ENCODE measurements at regions not wholly inside any gene's neighbourhood (a gene's known extent, or its start where the extent isn't known, plus 50 kb on each side); places are given as distances from the start of the nearest gene placed in this dataset.
"Not testable (repeated sequence)": the region's sequence is repeated elsewhere in the genome, so short reads cannot be mapped to it uniquely, and the experiment has no call there.

- Histone ChIP-seq H2BK120ac (ENCODE audit: low read depth, low read length) (no peak overlapping the region), H3K14ac (ENCODE audit: low read length) (no peak overlapping the region), H3K79me1 (ENCODE audit: low read depth, low read length) (no peaks in the 10 kb centered on the region), H2AK5ac (ENCODE audit: low read depth, low read length) (no peak overlapping the region), H4K8ac (ENCODE audit: low read depth, low read length) (no peak overlapping the region), H2BK5ac (ENCODE audit: low read length) (no peak overlapping the region), H2BK12ac (ENCODE audit: low read length) (no peak overlapping the region), H3K4me1 (ENCODE audit: control insufficient read depth in 2 of 2, insufficient read depth in 1 of 2, low read depth in 1 of 2, low read length in 2 of 2) (no peaks in the 10 kb centered on the region), H3K18ac (ENCODE audit: low read length) (no peak overlapping the region), H3K9me3 (replicated peaks in 1 of 2; ENCODE audit: control insufficient read depth in 2 of 2, insufficient read depth in 1 of 2, low read depth in 1 of 2, low read length in 2 of 2) (no peaks in the 10 kb centered on the region), H3K23ac (ENCODE audit: low read depth, low read length, poor library complexity) (no peak overlapping the region), H3K9ac (ENCODE audit: low read depth, low read length, poor library complexity) (no peak overlapping the region), H3K27me3 (ENCODE audit: control insufficient read depth in 3 of 3, insufficient read depth in 3 of 3, low read depth in 1 of 3, low read length in 3 of 3) (no peaks in the 10 kb centered on the region), H3K36me3 (replicated peaks in 1 of 2; ENCODE audit: control insufficient read depth in 2 of 2, insufficient read depth in 2 of 2, low read length in 2 of 2) (no peaks in the 10 kb centered on the region), H2AFZ (ENCODE audit: low read length) (no peak overlapping the region), H2BK15ac (ENCODE audit: low read length) (no peak overlapping the region), H3K4me2 (ENCODE audit: insufficient read depth, low read length, poor library complexity, severe bottlenecking) (no peak overlapping the region), H4K91ac (ENCODE audit: low read depth, low read length, poor library complexity) (no peak overlapping the region), H3K4me3 (ENCODE audit: low read length in 2 of 2) (no peak overlapping the region), H3K27ac (replicated peaks; ENCODE audit: low read length) (no peak overlapping the region), H3K4ac (ENCODE audit: low read length) (no peak overlapping the region)
- DNase-seq (ENCODE audit: low spot score): no peak
- WGBS, 2 donors (ENCODE audit: extremely low coverage in 2 of 2, insufficient read length in 2 of 2, insufficient replicate concordance in 1 of 2): no CpG with 5 or more reads among the region's 3 CpGs
These were observed 708.9 kb downstream of the NTRK3 start for GRCh38 chr15:87547470-87548181.

- Histone ChIP-seq H2BK5ac (ENCODE audit: low read length) (no peak overlapping the region), H2AK5ac (ENCODE audit: low read depth, low read length) (no peak overlapping the region), H3K9ac (ENCODE audit: low read depth, low read length, poor library complexity) (no peak overlapping the region), H2BK15ac (ENCODE audit: low read length) (no peak overlapping the region), H3K79me1 (ENCODE audit: low read depth, low read length) (no peaks in the 10 kb centered on the region), H3K27me3 (ENCODE audit: control insufficient read depth in 3 of 3, insufficient read depth in 3 of 3, low read depth in 1 of 3, low read length in 3 of 3) (no peaks in the 10 kb centered on the region), H3K36me3 (replicated peaks in 1 of 2; ENCODE audit: control insufficient read depth in 2 of 2, insufficient read depth in 2 of 2, low read length in 2 of 2) (no peaks in the 10 kb centered on the region), H2BK12ac (ENCODE audit: low read length) (no peak overlapping the region), H4K91ac (ENCODE audit: low read depth, low read length, poor library complexity) (no peak overlapping the region), H3K14ac (ENCODE audit: low read length) (no peak overlapping the region), H3K4me1 (ENCODE audit: control insufficient read depth in 2 of 2, insufficient read depth in 1 of 2, low read depth in 1 of 2, low read length in 2 of 2) (no peaks in the 10 kb centered on the region), H3K4me2 (ENCODE audit: insufficient read depth, low read length, poor library complexity, severe bottlenecking) (no peak overlapping the region), H3K18ac (ENCODE audit: low read length) (no peak overlapping the region), H3K4ac (ENCODE audit: low read length) (no peak overlapping the region), H4K8ac (ENCODE audit: low read depth, low read length) (no peak overlapping the region), H2AFZ (ENCODE audit: low read length) (no peak overlapping the region), H3K23ac (ENCODE audit: low read depth, low read length, poor library complexity) (no peak overlapping the region), H3K4me3 (ENCODE audit: low read length in 2 of 2) (no peak overlapping the region), H3K9me3 (replicated peaks in 1 of 2; ENCODE audit: control insufficient read depth in 2 of 2, insufficient read depth in 1 of 2, low read depth in 1 of 2, low read length in 2 of 2) (no peaks in the 10 kb centered on the region), H3K27ac (replicated peaks; ENCODE audit: low read length) (no peak overlapping the region), H2BK120ac (ENCODE audit: low read depth, low read length) (no peak overlapping the region)
- no CpG with 5 or more reads among the region's 3 CpGs for WGBS, 2 donors (ENCODE audit: extremely low coverage in 2 of 2, insufficient read length in 2 of 2, insufficient replicate concordance in 1 of 2)
- no peak for DNase-seq (ENCODE audit: low spot score)
These were observed 718.2 kb downstream of the NTRK3 start for GRCh38 chr15:87538327-87538834.

DNA sequence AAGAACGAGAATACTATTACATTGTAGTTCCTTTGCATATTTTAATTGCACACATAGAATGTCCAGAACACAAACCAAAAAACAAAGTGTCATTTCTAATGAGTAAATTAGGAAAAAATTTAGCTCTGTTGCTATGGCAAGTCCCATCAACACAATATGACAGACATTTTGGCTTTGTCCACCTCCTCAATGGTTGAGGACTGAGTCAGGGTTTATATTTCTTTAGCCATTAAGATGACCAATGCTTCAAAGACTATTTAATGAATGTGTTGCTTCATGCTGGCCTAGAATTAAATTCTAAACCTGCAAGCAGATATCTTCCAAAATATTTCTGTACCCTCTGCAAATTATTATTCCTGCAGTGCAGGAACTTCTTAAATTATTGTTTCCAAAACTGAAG, 719.2 kb downstream of the NTRK3 start:
- H3K79me1 ChIP-seq (ENCODE audit: low read depth, low read length): no peaks in the 10 kb centered on the region
- no peak overlapping the region for H2BK12ac ChIP-seq (ENCODE audit: low read length)
- no peak for DNase-seq (ENCODE audit: low spot score)
- no peak overlapping the region for H2BK15ac ChIP-seq (ENCODE audit: low read length)
- no peaks in the 10 kb centered on the region for H3K9me3 ChIP-seq (replicated peaks in 1 of 2; ENCODE audit: control insufficient read depth in 2 of 2, insufficient read depth in 1 of 2, low read depth in 1 of 2, low read length in 2 of 2)
- no peak overlapping the region for H4K91ac ChIP-seq (ENCODE audit: low read depth, low read length, poor library complexity)
- no peak overlapping the region for H3K4me3 ChIP-seq (ENCODE audit: low read length in 2 of 2)
- H3K18ac ChIP-seq (ENCODE audit: low read length): no peak overlapping the region
- no peak overlapping the region for H2BK120ac ChIP-seq (ENCODE audit: low read depth, low read length)
- no peak overlapping the region for H2BK5ac ChIP-seq (ENCODE audit: low read length)
- no CpG with 5 or more reads among the region's 1 CpG for WGBS, 2 donors (ENCODE audit: extremely low coverage in 2 of 2, insufficient read length in 2 of 2, insufficient replicate concordance in 1 of 2)
- no peak overlapping the region for H3K9ac ChIP-seq (ENCODE audit: low read depth, low read length, poor library complexity)
- no peak overlapping the region for H3K14ac ChIP-seq (ENCODE audit: low read length)
- H2AK5ac ChIP-seq (ENCODE audit: low read depth, low read length): no peak overlapping the region
- H2AFZ ChIP-seq (ENCODE audit: low read length): no peak overlapping the region
- no peaks in the 10 kb centered on the region for H3K27me3 ChIP-seq (ENCODE audit: control insufficient read depth in 3 of 3, insufficient read depth in 3 of 3, low read depth in 1 of 3, low read length in 3 of 3)
- H4K8ac ChIP-seq (ENCODE audit: low read depth, low read length): no peak overlapping the region
- no peak overlapping the region for H3K23ac ChIP-seq (ENCODE audit: low read depth, low read length, poor library complexity)
- H3K4me1 ChIP-seq (ENCODE audit: control insufficient read depth in 2 of 2, insufficient read depth in 1 of 2, low read depth in 1 of 2, low read length in 2 of 2): no peaks in the 10 kb centered on the region
- no peak overlapping the region for H3K4ac ChIP-seq (ENCODE audit: low read length)
- no peaks in the 10 kb centered on the region for H3K36me3 ChIP-seq (replicated peaks in 1 of 2; ENCODE audit: control insufficient read depth in 2 of 2, insufficient read depth in 2 of 2, low read length in 2 of 2)
- no peak overlapping the region for H3K4me2 ChIP-seq (ENCODE audit: insufficient read depth, low read length, poor library complexity, severe bottlenecking)
- H3K27ac ChIP-seq (replicated peaks; ENCODE audit: low read length): no peak overlapping the region

DNA sequence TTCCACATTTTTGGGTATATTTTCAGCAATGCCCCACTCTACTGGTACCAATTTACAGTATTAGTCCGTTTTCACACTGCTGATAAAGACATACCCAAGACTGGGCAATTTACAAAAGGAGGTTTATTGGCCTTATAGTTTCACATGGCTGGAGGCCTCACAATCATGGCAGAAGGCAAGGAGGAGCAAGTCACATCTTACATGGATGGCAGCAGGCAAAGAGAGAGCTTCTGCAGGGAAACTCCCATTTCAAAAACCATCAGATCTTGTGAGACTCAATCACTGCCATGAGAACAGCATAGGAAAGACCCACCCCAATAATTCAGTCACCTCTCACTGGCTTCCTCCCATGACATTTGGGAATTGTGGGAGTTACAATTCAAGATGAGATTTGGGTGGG, 722.9 kb downstream of the NTRK3 start:
- not testable (repeated sequence) for H2BK15ac ChIP-seq (ENCODE audit: low read length); H3K9ac ChIP-seq (ENCODE audit: low read depth, low read length, poor library complexity); H3K27me3 ChIP-seq (ENCODE audit: control insufficient read depth in 3 of 3, insufficient read depth in 3 of 3, low read depth in 1 of 3, low read length in 3 of 3); H3K14ac ChIP-seq (ENCODE audit: low read length); H3K79me1 ChIP-seq (ENCODE audit: low read depth, low read length); H3K27ac ChIP-seq (replicated peaks; ENCODE audit: low read length); H2BK12ac ChIP-seq (ENCODE audit: low read length); H3K9me3 ChIP-seq (replicated peaks in 1 of 2; ENCODE audit: control insufficient read depth in 2 of 2, insufficient read depth in 1 of 2, low read depth in 1 of 2, low read length in 2 of 2); H2AFZ ChIP-seq (ENCODE audit: low read length); H4K8ac ChIP-seq (ENCODE audit: low read depth, low read length); H3K36me3 ChIP-seq (replicated peaks in 1 of 2; ENCODE audit: control insufficient read depth in 2 of 2, insufficient read depth in 2 of 2, low read length in 2 of 2); H2BK5ac ChIP-seq (ENCODE audit: low read length); H3K23ac ChIP-seq (ENCODE audit: low read depth, low read length, poor library complexity); H4K91ac ChIP-seq (ENCODE audit: low read depth, low read length, poor library complexity); H3K18ac ChIP-seq (ENCODE audit: low read length); H3K4me1 ChIP-seq (ENCODE audit: control insufficient read depth in 2 of 2, insufficient read depth in 1 of 2, low read depth in 1 of 2, low read length in 2 of 2); H3K4me3 ChIP-seq (ENCODE audit: low read length in 2 of 2); H3K4ac ChIP-seq (ENCODE audit: low read length); DNase-seq (ENCODE audit: low spot score); H2AK5ac ChIP-seq (ENCODE audit: low read depth, low read length); H2BK120ac ChIP-seq (ENCODE audit: low read depth, low read length); H3K4me2 ChIP-seq (ENCODE audit: insufficient read depth, low read length, poor library complexity, severe bottlenecking)
- no CpG with 5 or more reads among the region's 1 CpG for WGBS, 2 donors (ENCODE audit: extremely low coverage in 2 of 2, insufficient read length in 2 of 2, insufficient replicate concordance in 1 of 2)

Measured in neuronal stem cell (in vitro differentiated cells).